B cell (primary cell): ENCODE measurements at regions not wholly inside any gene's neighbourhood (a gene's known extent, or its start where the extent isn't known, plus 50 kb on each side); places are given as distances from the start of the nearest gene placed in this dataset.

Experiments used
- CTCF ChIP-seq: fragments of 200-600 bp; IDR thresholded peaks from one replicate; pipeline ENCODE4 v1.8.0; 2022; ENCODE audit warnings: antibody characterized with exemption, mild to moderate bottlenecking
- EZH2 ChIP-seq: IDR thresholded peaks from 2 replicates; pipeline ENCODE4 v1.6.1; 2012; ENCODE audit warnings: borderline replicate concordance, low read depth, mild to moderate bottlenecking, moderate library complexity, low read length; ENCODE audit not compliant: insufficient read depth, poor library complexity, severe bottlenecking

- TF ChIP-seq CTCF = no peak
- TF ChIP-seq EZH2 = no peak
These were observed 548.8 kb upstream of the CDH18 start for GRCh38 chr5:20536813-20537212.
